Spleen (tissue), 3 donors: ENCODE measurements at regions not wholly inside any gene's neighbourhood (a gene's known extent, or its start where the extent isn't known, plus 50 kb on each side); places are given as distances from the start of the nearest gene placed in this dataset.

Source experiments
- POLR2A ChIP-seq, 3 donors: fragments of 450-650 bp; IDR thresholded peaks; one replicate each; pipeline ENCODE4 v1.5.1; 2017; ENCODE audit warnings: antibody characterized with exemption in 3 of 3, mild to moderate bottlenecking in 1 of 3
- POLR2AphosphoS5 ChIP-seq, 3 donors: sonication (generic); formaldehyde crosslinking; IDR thresholded peaks; one replicate each; pipeline ENCODE4 v1.5.1; 2017; ENCODE audit warnings: antibody characterized with exemption in 3 of 3

DNA sequence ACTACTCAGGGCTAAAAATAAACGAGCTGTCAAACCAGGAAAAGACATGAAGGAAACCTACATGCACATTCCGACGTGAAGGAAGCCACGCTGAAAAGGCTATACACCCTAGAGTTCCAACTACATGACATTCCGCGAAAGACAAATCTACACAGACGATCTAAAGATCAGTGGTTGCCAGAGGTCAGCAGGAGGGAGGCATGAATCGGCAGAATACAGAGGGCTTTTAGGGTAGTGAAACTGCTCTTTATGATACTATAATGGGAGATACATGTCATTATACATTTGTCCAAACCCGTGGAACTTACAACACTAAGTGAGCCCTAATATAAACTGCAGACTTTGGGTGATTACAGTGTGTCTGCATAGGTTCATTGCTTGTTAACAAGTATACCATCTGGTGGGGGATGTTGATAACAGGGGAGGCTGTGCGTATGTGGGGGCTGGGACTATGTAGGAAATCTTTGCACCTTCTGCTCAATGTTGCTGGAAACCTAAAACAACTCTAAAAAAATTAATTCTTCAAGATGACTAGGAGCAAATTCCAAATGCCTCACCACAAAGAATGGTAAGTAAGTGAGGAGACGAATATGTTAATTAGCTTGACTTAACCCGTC lies 132.2 kb upstream of the CDH4 start:
- TF ChIP-seq POLR2AphosphoS5 (IDR thresholded peaks at IDR 0.05), result no peak
- TF ChIP-seq POLR2A (IDR thresholded peaks at IDR 0.05), result no peak
